ENCODE measurements at regions not wholly inside any gene's neighbourhood (a gene's known extent, or its start where the extent isn't known, plus 50 kb on each side); places are given as distances from the start of the nearest gene placed in this dataset.

- Histone ChIP-seq H3K27ac (ENCODE audit: low read depth, low read length) (no peak overlapping the region), H3K4me3 (ENCODE audit: low read depth in 1 of 2, low read length in 2 of 2) (no peak overlapping the region), H3K9ac (ENCODE audit: low read depth in 1 of 2, low read length in 2 of 2) (no peak overlapping the region), H3K9me3 (ENCODE audit: control insufficient read depth in 1 of 2, low read length in 2 of 2) (no peaks in the 10 kb centered on the region), H3K4me1 (ENCODE audit: control insufficient read depth in 1 of 2, insufficient read depth in 2 of 2, low read length in 2 of 2) (peaks cover 0 to 14% of the 10 kb centered on the region in 2 donors), H3K36me3 (ENCODE audit: control insufficient read depth in 1 of 2, insufficient read depth in 2 of 2, low read length in 2 of 2) (no peaks in the 10 kb centered on the region), H3K27me3 (ENCODE audit: control insufficient read depth in 1 of 2, insufficient read depth in 2 of 2, low read length in 2 of 2) (no peaks in the 10 kb centered on the region)
These were observed 60.6 kb upstream of the ZFR start for GRCh38 chr5:32504989-32505596.

GRCh38 chr5:32504329-32504988 is 59.9 kb upstream of the ZFR start:
- Histone ChIP-seq H3K4me1 (ENCODE audit: control insufficient read depth in 1 of 2, insufficient read depth in 2 of 2, low read length in 2 of 2) (peaks cover 0 to 14% of the 10 kb centered on the region in 2 donors), H3K27me3 (ENCODE audit: control insufficient read depth in 1 of 2, insufficient read depth in 2 of 2, low read length in 2 of 2) (no peaks in the 10 kb centered on the region), H3K36me3 (ENCODE audit: control insufficient read depth in 1 of 2, insufficient read depth in 2 of 2, low read length in 2 of 2) (no peaks in the 10 kb centered on the region), H3K9me3 (ENCODE audit: control insufficient read depth in 1 of 2, low read length in 2 of 2) (no peaks in the 10 kb centered on the region), H3K4me3 (ENCODE audit: low read depth in 1 of 2, low read length in 2 of 2) (no peak overlapping the region), H3K27ac (ENCODE audit: low read depth, low read length) (no peak overlapping the region), H3K9ac (ENCODE audit: low read depth in 1 of 2, low read length in 2 of 2) (no peak overlapping the region)

DNA sequence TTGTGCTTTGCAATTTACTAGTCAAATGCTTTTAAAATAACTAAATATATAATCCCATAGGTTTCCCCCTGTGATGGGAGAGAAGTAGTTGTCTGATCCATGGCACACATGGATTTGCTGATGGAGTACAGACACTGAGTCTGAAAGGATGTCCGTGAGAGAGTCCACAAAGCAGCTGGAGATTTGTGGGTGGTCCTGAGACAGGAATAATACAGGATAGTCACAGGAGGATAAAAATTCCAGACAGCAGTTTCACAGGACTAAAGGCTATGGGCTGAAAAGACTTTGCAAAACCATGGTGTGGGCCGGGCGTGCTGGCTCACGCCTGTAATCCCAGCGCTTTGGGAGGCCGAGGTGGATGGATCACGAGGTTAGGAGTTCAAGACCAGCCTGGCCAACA is 58.7 kb upstream of the ZFR start:
- H3K4me1 ChIP-seq (ENCODE audit: control insufficient read depth in 1 of 2, insufficient read depth in 2 of 2, low read length in 2 of 2) = peaks cover 0 to 14% of the 10 kb centered on the region in 2 donors

GRCh38 chr5:32501071-32502002 is 56.8 kb upstream of the ZFR start:
- H3K27me3 ChIP-seq (ENCODE audit: control insufficient read depth in 1 of 2, insufficient read depth in 2 of 2, low read length in 2 of 2) = no peaks in the 10 kb centered on the region
- H3K9ac ChIP-seq (ENCODE audit: low read depth in 1 of 2, low read length in 2 of 2) = no peak overlapping the region
- no peak overlapping the region for H3K4me3 ChIP-seq (ENCODE audit: low read depth in 1 of 2, low read length in 2 of 2)
- no peaks in the 10 kb centered on the region for H3K9me3 ChIP-seq (ENCODE audit: control insufficient read depth in 1 of 2, low read length in 2 of 2)
- no peak overlapping the region for H3K27ac ChIP-seq (ENCODE audit: low read depth, low read length)
- H3K4me1 ChIP-seq (ENCODE audit: control insufficient read depth in 1 of 2, insufficient read depth in 2 of 2, low read length in 2 of 2) = peaks cover 0 to 14% of the 10 kb centered on the region in 2 donors
- no peaks in the 10 kb centered on the region for H3K36me3 ChIP-seq (ENCODE audit: control insufficient read depth in 1 of 2, insufficient read depth in 2 of 2, low read length in 2 of 2)

More for the DNA sequence above, 58.7 kb upstream of the ZFR start:
- H3K27ac ChIP-seq (ENCODE audit: low read depth, low read length) = no peak overlapping the region
- no peaks in the 10 kb centered on the region for H3K9me3 ChIP-seq (ENCODE audit: control insufficient read depth in 1 of 2, low read length in 2 of 2)
- no peaks in the 10 kb centered on the region for H3K36me3 ChIP-seq (ENCODE audit: control insufficient read depth in 1 of 2, insufficient read depth in 2 of 2, low read length in 2 of 2)
- no peaks in the 10 kb centered on the region for H3K27me3 ChIP-seq (ENCODE audit: control insufficient read depth in 1 of 2, insufficient read depth in 2 of 2, low read length in 2 of 2)
- no peak overlapping the region for H3K9ac ChIP-seq (ENCODE audit: low read depth in 1 of 2, low read length in 2 of 2)
- no peak overlapping the region for H3K4me3 ChIP-seq (ENCODE audit: low read depth in 1 of 2, low read length in 2 of 2)

DNA sequence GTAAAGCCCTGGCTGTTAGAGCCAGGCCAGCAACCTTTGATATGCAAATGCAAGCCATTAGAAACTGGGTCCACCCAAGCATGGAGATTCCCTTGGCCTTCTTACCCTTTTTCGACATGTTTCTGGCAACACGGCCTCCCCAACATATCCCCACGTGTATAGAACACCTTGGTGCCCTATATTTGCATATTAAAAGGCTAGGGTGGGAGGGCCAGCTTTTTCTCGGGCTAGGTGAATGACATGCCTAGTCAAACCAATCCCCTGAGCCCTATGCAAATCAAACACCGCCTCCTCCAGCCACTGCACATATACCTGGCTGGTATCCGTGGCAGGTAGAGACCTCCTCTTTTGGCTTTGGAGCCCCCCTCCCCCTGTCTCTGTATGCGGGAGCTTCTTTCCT is 55.6 kb upstream of the ZFR start:
- H3K36me3 ChIP-seq (ENCODE audit: control insufficient read depth in 1 of 2, insufficient read depth in 2 of 2, low read length in 2 of 2) = no peaks in the 10 kb centered on the region
- H3K4me1 ChIP-seq (ENCODE audit: control insufficient read depth in 1 of 2, insufficient read depth in 2 of 2, low read length in 2 of 2) = peaks cover 0 to 6% of the 10 kb centered on the region in 2 donors
- no peaks in the 10 kb centered on the region for H3K9me3 ChIP-seq (ENCODE audit: control insufficient read depth in 1 of 2, low read length in 2 of 2)

GRCh38 chr5:32499261-32499660 is 54.7 kb upstream of the ZFR start:
- H3K4me3 ChIP-seq (ENCODE audit: low read depth in 1 of 2, low read length in 2 of 2) = no peak overlapping the region
- H3K36me3 ChIP-seq (ENCODE audit: control insufficient read depth in 1 of 2, insufficient read depth in 2 of 2, low read length in 2 of 2) = no peaks in the 10 kb centered on the region
- no peaks in the 10 kb centered on the region for H3K27me3 ChIP-seq (ENCODE audit: control insufficient read depth in 1 of 2, insufficient read depth in 2 of 2, low read length in 2 of 2)
- H3K9ac ChIP-seq (ENCODE audit: low read depth in 1 of 2, low read length in 2 of 2) = no peak overlapping the region
- H3K9me3 ChIP-seq (ENCODE audit: control insufficient read depth in 1 of 2, low read length in 2 of 2) = no peaks in the 10 kb centered on the region
- H3K4me1 ChIP-seq (ENCODE audit: control insufficient read depth in 1 of 2, insufficient read depth in 2 of 2, low read length in 2 of 2) = no peaks in the 10 kb centered on the region
- no peak overlapping the region for H3K27ac ChIP-seq (ENCODE audit: low read depth, low read length)

More for the DNA sequence above, 55.6 kb upstream of the ZFR start:
- H3K4me3 ChIP-seq (ENCODE audit: low read depth in 1 of 2, low read length in 2 of 2) = no peak overlapping the region
- no peak overlapping the region for H3K9ac ChIP-seq (ENCODE audit: low read depth in 1 of 2, low read length in 2 of 2)
- H3K27ac ChIP-seq (ENCODE audit: low read depth, low read length) = no peak overlapping the region
- H3K27me3 ChIP-seq (ENCODE audit: control insufficient read depth in 1 of 2, insufficient read depth in 2 of 2, low read length in 2 of 2) = no peaks in the 10 kb centered on the region

DNA sequence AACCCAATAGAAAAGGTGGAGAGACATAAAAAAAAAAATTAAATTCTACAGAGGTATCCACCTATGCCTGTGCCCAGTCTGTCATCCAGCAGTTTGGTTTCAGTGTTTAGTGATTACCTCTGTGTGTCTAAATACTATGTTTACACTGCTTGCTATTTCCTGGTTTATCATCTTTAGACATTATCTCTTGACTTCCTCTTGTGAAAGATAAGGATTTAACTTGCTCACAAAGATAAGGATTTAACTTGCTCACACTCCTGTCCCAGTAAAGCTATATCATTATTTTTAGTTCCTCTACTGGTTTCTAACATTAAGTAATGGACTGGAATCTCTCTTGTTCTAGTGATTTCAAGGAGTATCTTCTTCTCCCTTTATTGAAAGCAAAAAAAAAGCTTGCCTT is 53.9 kb upstream of the ZFR start:
- Histone ChIP-seq H3K27ac (ENCODE audit: low read depth, low read length) (no peak overlapping the region), H3K27me3 (ENCODE audit: control insufficient read depth in 1 of 2, insufficient read depth in 2 of 2, low read length in 2 of 2) (no peaks in the 10 kb centered on the region), H3K9me3 (ENCODE audit: control insufficient read depth in 1 of 2, low read length in 2 of 2) (no peaks in the 10 kb centered on the region), H3K4me1 (ENCODE audit: control insufficient read depth in 1 of 2, insufficient read depth in 2 of 2, low read length in 2 of 2) (no peaks in the 10 kb centered on the region), H3K9ac (ENCODE audit: low read depth in 1 of 2, low read length in 2 of 2) (no peak overlapping the region), H3K36me3 (ENCODE audit: control insufficient read depth in 1 of 2, insufficient read depth in 2 of 2, low read length in 2 of 2) (no peaks in the 10 kb centered on the region), H3K4me3 (ENCODE audit: low read depth in 1 of 2, low read length in 2 of 2) (no peak overlapping the region)

- no peak overlapping the region for H3K27ac ChIP-seq (ENCODE audit: low read depth, low read length)
- no peak overlapping the region for H3K4me3 ChIP-seq (ENCODE audit: low read depth in 1 of 2, low read length in 2 of 2)
- no peaks in the 10 kb centered on the region for H3K36me3 ChIP-seq (ENCODE audit: control insufficient read depth in 1 of 2, insufficient read depth in 2 of 2, low read length in 2 of 2)
- no peaks in the 10 kb centered on the region for H3K4me1 ChIP-seq (ENCODE audit: control insufficient read depth in 1 of 2, insufficient read depth in 2 of 2, low read length in 2 of 2)
- H3K9ac ChIP-seq (ENCODE audit: low read depth in 1 of 2, low read length in 2 of 2) = no peak overlapping the region
- no peaks in the 10 kb centered on the region for H3K27me3 ChIP-seq (ENCODE audit: control insufficient read depth in 1 of 2, insufficient read depth in 2 of 2, low read length in 2 of 2)
- no peaks in the 10 kb centered on the region for H3K9me3 ChIP-seq (ENCODE audit: control insufficient read depth in 1 of 2, low read length in 2 of 2)
These were observed 51.6 kb upstream of the ZFR start for GRCh38 chr5:32496104-32496503.

DNA sequence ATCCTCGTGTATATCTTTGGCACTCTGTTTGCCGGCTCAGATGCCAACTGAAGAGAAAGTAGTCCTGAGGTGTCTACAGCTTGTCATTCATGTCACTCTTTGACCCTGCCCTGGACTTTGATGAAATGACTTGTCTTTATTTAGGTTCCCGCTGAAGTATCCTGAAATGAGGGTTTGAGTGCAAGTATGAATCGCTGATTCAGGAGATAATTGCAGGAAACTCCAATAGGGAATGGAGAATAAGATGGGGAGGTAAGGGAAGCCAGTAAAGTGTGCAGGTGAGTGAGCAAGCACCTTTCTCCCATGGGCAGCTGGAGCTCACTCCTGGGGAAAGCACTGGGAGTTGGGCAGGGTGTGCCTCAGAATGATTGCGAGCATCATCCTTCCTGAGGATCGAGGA is 50.3 kb upstream of the ZFR start:
- Histone ChIP-seq H3K27ac (ENCODE audit: low read depth, low read length) (no peak overlapping the region), H3K9me3 (ENCODE audit: control insufficient read depth in 1 of 2, low read length in 2 of 2) (no peaks in the 10 kb centered on the region), H3K27me3 (ENCODE audit: control insufficient read depth in 1 of 2, insufficient read depth in 2 of 2, low read length in 2 of 2) (no peaks in the 10 kb centered on the region), H3K4me3 (ENCODE audit: low read depth in 1 of 2, low read length in 2 of 2) (no peak overlapping the region), H3K9ac (ENCODE audit: low read depth in 1 of 2, low read length in 2 of 2) (no peak overlapping the region), H3K36me3 (ENCODE audit: control insufficient read depth in 1 of 2, insufficient read depth in 2 of 2, low read length in 2 of 2) (no peaks in the 10 kb centered on the region), H3K4me1 (ENCODE audit: control insufficient read depth in 1 of 2, insufficient read depth in 2 of 2, low read length in 2 of 2) (no peaks in the 10 kb centered on the region)
